ENCODE measurements at regions not wholly inside any gene's neighbourhood (a gene's known extent, or its start where the extent isn't known, plus 50 kb on each side); places are given as distances from the start of the nearest gene placed in this dataset.

DNA sequence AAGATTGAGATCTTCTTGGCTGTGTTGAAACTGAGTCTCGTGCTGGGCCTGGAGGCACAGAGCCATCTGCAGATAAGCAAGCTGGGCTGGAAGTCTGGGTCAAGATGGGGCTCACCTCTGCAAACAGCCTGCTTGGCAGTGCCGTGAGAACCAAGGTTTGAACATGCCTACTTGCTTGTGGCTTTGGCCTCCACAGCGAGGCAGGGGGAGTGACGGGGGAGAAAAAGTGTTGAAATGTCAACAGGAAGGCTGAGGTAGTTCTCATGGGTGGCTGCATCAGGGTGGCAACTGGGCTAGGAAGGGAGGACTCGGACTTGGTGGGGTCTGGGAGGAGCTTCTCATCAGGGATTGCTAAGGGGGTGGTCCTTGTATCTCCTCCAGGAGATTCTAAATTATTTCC, 99.7 kb downstream of the THNSL2 start:
- no peak overlapping the region for H3K4ac ChIP-seq (replicated peaks; ENCODE audit: insufficient read length, low read depth, low read length)
- no peaks in the 10 kb centered on the region for H3K79me2 ChIP-seq (ENCODE audit: control insufficient read depth in 1 of 2, insufficient read depth in 2 of 2, low read length in 2 of 2)
- H4K8ac ChIP-seq (ENCODE audit: extremely low read depth, insufficient read depth, low read length), result no peak overlapping the region
- 79% methylated on average over 5 of the region's 5 CpGs; no CpG with 5 or more reads in 1 of the 2 experiments for WGBS, 2 experiments (ENCODE audit: extremely low coverage in 1 of 2, insufficient coverage in 1 of 2, insufficient read length in 1 of 2, insufficient replicate concordance in 2 of 2, low coverage in 1 of 2, low lambda C conversion rate in 2 of 2, missing lambda C conversion rate in 1 of 2)
- TF ChIP-seq HDAC6 (IDR thresholded peaks at IDR 0.05; ENCODE audit: low read depth, low read length) (no peak), BCL11A (IDR thresholded peaks at IDR 0.05; ENCODE audit: low read depth in 2 of 2, low read length in 2 of 2) (no peak)
- H2BK120ac ChIP-seq (replicated peaks; ENCODE audit: low read depth, low read length), result no peak overlapping the region
- DNase-seq (ENCODE audit: low read depth in 1 of 2, low spot score in 2 of 2), result no peak
- H3K14ac ChIP-seq (ENCODE audit: insufficient read length), result no peak overlapping the region
- no peak overlapping the region for H3K4me3 ChIP-seq (ENCODE audit: extremely low read depth in 1 of 4, insufficient read depth in 2 of 4, low read depth in 3 of 4, low read length in 4 of 4)
- H3K23me2 ChIP-seq (ENCODE audit: low read depth, low read length), result no peaks in the 10 kb centered on the region
- no peak overlapping the region for H3K4me2 ChIP-seq (ENCODE audit: insufficient read depth in 1 of 2, low read depth in 2 of 2, low read length in 2 of 2)
- no peak overlapping the region; the same call in 1 of the 2 replicates for H3K27ac ChIP-seq (ENCODE audit: low read depth, low read length)
- no peaks in the 10 kb centered on the region; a peak in 1 of 8 replicates for H3K36me3 ChIP-seq (ENCODE audit: control insufficient read depth in 2 of 4, insufficient read depth in 4 of 4, low read length in 3 of 4)
- H2AK5ac ChIP-seq (ENCODE audit: low read depth, low read length), result no peak overlapping the region
- no peak overlapping the region for H4K5ac ChIP-seq (ENCODE audit: insufficient read length, low read depth, low read length)
- H2BK5ac ChIP-seq (ENCODE audit: low read depth, low read length), result no peak overlapping the region
- no peaks in the 10 kb centered on the region for H4K20me1 ChIP-seq (replicated peaks in 1 of 2; ENCODE audit: control insufficient read depth in 1 of 2, insufficient read depth in 2 of 2, low read length in 2 of 2)
- H3K9me3 ChIP-seq (ENCODE audit: insufficient read depth in 2 of 2, low read depth in 1 of 2, low read length in 1 of 2), result peaks cover 2 to 11% of the 10 kb centered on the region in 2 experiments; a peak in 2 of 4 replicates
- POLR2A ChIA-PET (ENCODE audit: partially characterized antibody), result no interaction called here
- no peak for FAIRE-seq
- H3K18ac ChIP-seq (ENCODE audit: extremely low read depth, low read length), result no peak overlapping the region
- CTCF ChIA-PET (ENCODE audit: partially characterized antibody), result no interaction called here
- no peaks in the 10 kb centered on the region for H3K4me1 ChIP-seq (replicated peaks in 1 of 4; ENCODE audit: control insufficient read depth in 3 of 4, insufficient read depth in 4 of 4, low read length in 3 of 4)
- peaks cover 0 to 1% (median 0%) of the 10 kb centered on the region in 4 experiments; a peak in 1 of 7 replicates for H3K27me3 ChIP-seq (replicated peaks in 1 of 4; ENCODE audit: control insufficient read depth in 3 of 4, extremely low read depth in 1 of 4, insufficient read depth in 3 of 4, low read length in 3 of 4)
- H2BK15ac ChIP-seq (ENCODE audit: low read length), result 0 out of 2 replicates have a peak overlapping the region, but pooled peaks have one; percentile 65
- no peak overlapping the region for H3K56ac ChIP-seq (replicated peaks; ENCODE audit: insufficient read length, low read depth, low read length)
- no peak overlapping the region for H3K23ac ChIP-seq (ENCODE audit: insufficient read length)
- H3K79me1 ChIP-seq (ENCODE audit: low read depth, low read length), result no peaks in the 10 kb centered on the region
- no peak overlapping the region for H3K9ac ChIP-seq (replicated peaks in 1 of 4; ENCODE audit: extremely low read depth in 1 of 4, low read depth in 3 of 4, low read length in 3 of 4)
- no peak overlapping the region for H2BK20ac ChIP-seq (ENCODE audit: low read length)
- no peak overlapping the region for H2AFZ ChIP-seq (ENCODE audit: low read length)
- H2BK12ac ChIP-seq (ENCODE audit: low read depth, low read length), result no peak overlapping the region
- H4K91ac ChIP-seq (replicated peaks; ENCODE audit: insufficient read length, low read length), result no peak overlapping the region

Data from H1 (cell line).